Mesothelial cell of epicardium (in vitro differentiated cells): ENCODE measurements at regions not wholly inside any gene's neighbourhood (a gene's known extent, or its start where the extent isn't known, plus 50 kb on each side); places are given as distances from the start of the nearest gene placed in this dataset.
"Not testable (repeated sequence)": the region's sequence is repeated elsewhere in the genome, so short reads cannot be mapped to it uniquely, and the experiment has no call there.

Source experiments
- DNase-seq, 2 experiments: peaks; one replicate each; pipeline ENCODE4 v3.0.0; 2021; ENCODE audit warnings: low spot score in 2 of 2; ENCODE audit not compliant: unreplicated experiment in 2 of 2
- H3K27ac Mint-ChIP-seq: 2 replicates; pipeline ENCODE4 v1.8.0; 2021; ENCODE audit warnings: mixed read lengths
- H3K27me3 Mint-ChIP-seq: 2 replicates; pipeline ENCODE4 v1.8.0; 2021; ENCODE audit warnings: low read depth, mixed read lengths
- H3K36me3 Mint-ChIP-seq: 2 replicates; pipeline ENCODE4 v1.8.0; 2021; ENCODE audit warnings: mixed read lengths
- H3K4me1 Mint-ChIP-seq: 2 replicates; pipeline ENCODE4 v1.8.0; 2021; ENCODE audit warnings: mixed read lengths
- H3K4me3 Mint-ChIP-seq: 2 replicates; pipeline ENCODE4 v1.8.0; 2021; ENCODE audit warnings: mild to moderate bottlenecking, moderate library complexity, mixed read lengths
- H3K9me3 Mint-ChIP-seq: 2 replicates; pipeline ENCODE4 v1.8.0; 2021; ENCODE audit warnings: mixed read lengths
- TF ChIP-seq, protein P1 (sequence below): fragments of 200-600 bp; sonication (generic); IDR thresholded peaks from one replicate; pipeline ENCODE4 v1.5.0; 2021; ENCODE audit warnings: antibody characterized with exemption; ENCODE audit not compliant: unreplicated experiment

DNA sequence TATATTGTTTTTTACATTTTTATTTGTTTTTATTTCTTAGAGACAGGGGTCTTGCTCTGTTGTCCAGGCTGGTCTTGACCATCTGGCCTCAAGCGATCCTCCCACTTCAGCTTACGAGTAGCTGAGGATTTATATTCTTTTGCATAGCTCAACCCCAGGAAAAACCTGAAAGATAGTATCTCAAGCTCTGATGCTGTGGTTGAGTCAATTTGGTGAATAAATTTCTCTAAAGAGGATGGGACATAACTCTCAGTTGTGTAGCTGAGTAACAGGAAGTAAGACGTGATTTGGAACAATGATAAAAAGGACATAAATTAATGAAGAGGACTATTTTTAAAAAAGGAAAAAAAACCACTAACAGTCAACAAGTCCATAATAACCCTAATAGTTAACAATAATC lies 79.8 kb upstream of the TNFSF11 start:
- H3K4me1 Mint-ChIP-seq: no peaks in the 10 kb centered on the region

GRCh38 chr13:42495255-42495654 lies 78.7 kb upstream of the TNFSF11 start:
- Mint-ChIP-seq H3K36me3 (no peaks in the 10 kb centered on the region), H3K4me3 (no peak overlapping the region), H3K27me3 (peaks cover 39% of the 10 kb centered on the region), H3K27ac (no peak overlapping the region), H3K9me3 (no peaks in the 10 kb centered on the region), H3K4me1 (no peaks in the 10 kb centered on the region)
- no peak for DNase-seq
- TF ChIP-seq, protein P1, sequence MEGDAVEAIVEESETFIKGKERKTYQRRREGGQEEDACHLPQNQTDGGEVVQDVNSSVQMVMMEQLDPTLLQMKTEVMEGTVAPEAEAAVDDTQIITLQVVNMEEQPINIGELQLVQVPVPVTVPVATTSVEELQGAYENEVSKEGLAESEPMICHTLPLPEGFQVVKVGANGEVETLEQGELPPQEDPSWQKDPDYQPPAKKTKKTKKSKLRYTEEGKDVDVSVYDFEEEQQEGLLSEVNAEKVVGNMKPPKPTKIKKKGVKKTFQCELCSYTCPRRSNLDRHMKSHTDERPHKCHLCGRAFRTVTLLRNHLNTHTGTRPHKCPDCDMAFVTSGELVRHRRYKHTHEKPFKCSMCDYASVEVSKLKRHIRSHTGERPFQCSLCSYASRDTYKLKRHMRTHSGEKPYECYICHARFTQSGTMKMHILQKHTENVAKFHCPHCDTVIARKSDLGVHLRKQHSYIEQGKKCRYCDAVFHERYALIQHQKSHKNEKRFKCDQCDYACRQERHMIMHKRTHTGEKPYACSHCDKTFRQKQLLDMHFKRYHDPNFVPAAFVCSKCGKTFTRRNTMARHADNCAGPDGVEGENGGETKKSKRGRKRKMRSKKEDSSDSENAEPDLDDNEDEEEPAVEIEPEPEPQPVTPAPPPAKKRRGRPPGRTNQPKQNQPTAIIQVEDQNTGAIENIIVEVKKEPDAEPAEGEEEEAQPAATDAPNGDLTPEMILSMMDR: no peak

More for the DNA sequence above, 79.8 kb upstream of the TNFSF11 start:
- TF ChIP-seq, protein P1: no peak
- no peak for DNase-seq
- Mint-ChIP-seq H3K4me3 (no peak overlapping the region), H3K9me3 (no peaks in the 10 kb centered on the region), H3K27me3 (peaks cover 49% of the 10 kb centered on the region), H3K36me3 (no peaks in the 10 kb centered on the region), H3K27ac (no peak overlapping the region)

DNA sequence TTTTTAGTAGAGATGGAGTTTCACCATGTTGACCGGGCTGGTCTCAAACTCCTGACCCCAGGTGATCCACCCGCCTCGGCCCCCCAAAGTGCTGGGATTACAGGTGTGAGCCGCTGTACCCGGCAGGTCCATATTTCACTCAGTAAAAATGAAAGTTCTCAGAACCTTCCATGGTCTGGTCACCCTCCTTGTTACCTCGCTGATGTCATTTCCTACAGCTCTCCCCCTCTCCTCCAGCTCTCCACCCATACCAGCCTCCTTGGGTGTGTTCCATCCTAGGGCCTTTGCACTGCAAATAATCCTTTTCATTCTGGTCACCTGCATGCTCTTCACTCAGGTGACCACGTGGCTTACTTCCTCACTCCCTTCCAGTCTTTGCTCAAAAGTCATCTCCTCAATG lies 78.2 kb upstream of the TNFSF11 start:
- H3K9me3 Mint-ChIP-seq: no peaks in the 10 kb centered on the region
- TF ChIP-seq, protein P1: no peak
- H3K36me3 Mint-ChIP-seq: no peaks in the 10 kb centered on the region
- no peak overlapping the region for H3K4me3 Mint-ChIP-seq
- no peaks in the 10 kb centered on the region for H3K4me1 Mint-ChIP-seq
- no peak for DNase-seq
- peaks cover 34% of the 10 kb centered on the region for H3K27me3 Mint-ChIP-seq
- H3K27ac Mint-ChIP-seq: no peak overlapping the region

GRCh38 chr13:42496926-42497554 lies 76.9 kb upstream of the TNFSF11 start:
- not testable (repeated sequence) for H3K36me3 Mint-ChIP-seq, H3K9me3 Mint-ChIP-seq, H3K27ac Mint-ChIP-seq, DNase-seq, H3K4me1 Mint-ChIP-seq, H3K4me3 Mint-ChIP-seq
- H3K27me3 Mint-ChIP-seq: peaks cover 23% of the 10 kb centered on the region

DNA sequence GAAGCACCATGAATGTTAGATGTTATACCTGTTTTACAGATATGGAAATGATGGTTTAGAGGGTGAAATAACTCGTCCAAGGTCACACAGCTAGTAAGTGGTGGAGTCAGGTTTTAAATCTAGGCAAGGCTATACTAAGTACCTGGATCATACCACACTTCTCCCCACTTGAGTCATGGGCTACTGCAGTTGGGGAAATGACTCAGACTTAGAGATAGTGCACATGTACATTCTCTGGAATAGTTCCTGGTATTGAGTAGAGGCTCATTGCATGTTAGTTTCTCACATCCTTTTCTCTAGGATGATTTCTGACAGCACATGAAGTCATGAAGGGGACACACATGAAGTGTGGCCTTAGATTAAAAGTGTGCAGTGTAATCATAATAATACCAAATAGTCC lies 76.2 kb upstream of the TNFSF11 start:
- DNase-seq: no peak
- Mint-ChIP-seq H3K9me3 (peaks cover 4% of the 10 kb centered on the region), H3K36me3 (no peaks in the 10 kb centered on the region), H3K4me3 (no peak overlapping the region), H3K27ac (no peak overlapping the region), H3K4me1 (no peaks in the 10 kb centered on the region), H3K27me3 (peaks cover 25% of the 10 kb centered on the region)
- TF ChIP-seq, protein P1: no peak

DNA sequence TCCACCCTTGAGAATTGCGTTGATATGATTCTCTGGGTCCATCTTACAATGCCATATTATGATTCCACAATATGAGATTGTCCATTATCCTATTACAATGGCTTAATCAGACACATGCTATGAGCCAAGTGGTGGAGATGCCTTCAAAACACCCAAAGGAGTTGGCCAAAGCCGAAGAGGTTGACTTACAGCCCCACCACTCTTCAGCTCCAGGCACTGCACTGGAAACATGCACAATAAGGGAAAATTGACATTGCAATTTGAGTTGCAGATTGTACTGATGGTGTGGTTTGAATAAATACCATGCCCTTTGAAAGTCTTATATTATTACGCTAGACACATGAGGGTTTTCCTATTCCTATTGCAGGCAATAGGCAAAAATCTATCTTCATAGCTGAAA lies 75.4 kb upstream of the TNFSF11 start:
- H3K4me1 Mint-ChIP-seq: no peaks in the 10 kb centered on the region
- no peak for DNase-seq
- peaks cover 4% of the 10 kb centered on the region for H3K9me3 Mint-ChIP-seq
- no peaks in the 10 kb centered on the region for H3K36me3 Mint-ChIP-seq
- H3K27ac Mint-ChIP-seq: no peak overlapping the region
- TF ChIP-seq, protein P1: no peak
- H3K27me3 Mint-ChIP-seq: peaks cover 30% of the 10 kb centered on the region
- H3K4me3 Mint-ChIP-seq: no peak overlapping the region
